ENCODE measurements at regions not wholly inside any gene's neighbourhood (a gene's known extent, or its start where the extent isn't known, plus 50 kb on each side); places are given as distances from the start of the nearest gene placed in this dataset.

DNA sequence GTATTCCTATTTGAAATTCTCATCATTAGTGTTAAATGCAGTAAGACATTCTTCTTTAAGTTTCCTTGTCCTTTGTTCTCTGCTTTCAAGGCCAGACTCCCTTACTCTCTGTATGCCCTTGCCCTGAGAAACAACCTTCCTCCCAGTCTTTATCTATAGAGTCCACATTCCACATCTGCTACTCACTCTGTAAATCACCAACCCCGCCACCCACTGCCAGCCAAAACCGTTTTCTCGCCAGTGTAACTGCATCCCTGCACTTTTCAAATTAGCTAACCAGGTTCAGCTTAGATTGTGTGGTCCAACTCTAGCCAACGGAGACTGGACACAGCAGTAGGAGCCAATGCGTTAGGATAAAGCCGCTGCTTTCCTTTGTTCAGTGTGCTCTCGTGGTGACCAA, 402.4 kb upstream of the PDZRN3 start:
- no peaks in the 10 kb centered on the region for H3K27me3 ChIP-seq (replicated peaks; ENCODE audit: insufficient read depth, low read length)
- H3K9me3 ChIP-seq (replicated peaks; ENCODE audit: insufficient read depth, low read length): no peaks in the 10 kb centered on the region
- no peak overlapping the region for H3K4me3 ChIP-seq (ENCODE audit: low read length)
- H3F3A ChIP-seq (ENCODE audit: insufficient read depth, low read length): no peaks in the 10 kb centered on the region
- DNase-seq: no peak
- H3K9me2 ChIP-seq (replicated peaks; ENCODE audit: insufficient read depth, low read length): no peaks in the 10 kb centered on the region
- no peaks in the 10 kb centered on the region for H4K20me1 ChIP-seq (ENCODE audit: insufficient read depth, low read length)
- H3K27ac ChIP-seq (ENCODE audit: low read length): no peak overlapping the region
- H3K4me2 ChIP-seq (ENCODE audit: low read depth, low read length): no peak overlapping the region
- H3K9ac ChIP-seq (ENCODE audit: low read length): no peak overlapping the region
- no peak overlapping the region for H2AFZ ChIP-seq (ENCODE audit: low read length)
- TF ChIP-seq EZH2phosphoT487 (IDR thresholded peaks at IDR 0.05; ENCODE audit: low read length): no peak
- no peak for TF ChIP-seq CTCF (IDR thresholded peaks at IDR 0.05; ENCODE audit: low read length)
- no peaks in the 10 kb centered on the region for H3K36me3 ChIP-seq (replicated peaks; ENCODE audit: insufficient read depth, low read length)
- H3K79me2 ChIP-seq (ENCODE audit: low read length): no peaks in the 10 kb centered on the region
- H3K4me1 ChIP-seq (ENCODE audit: low read length): no peaks in the 10 kb centered on the region

DNA sequence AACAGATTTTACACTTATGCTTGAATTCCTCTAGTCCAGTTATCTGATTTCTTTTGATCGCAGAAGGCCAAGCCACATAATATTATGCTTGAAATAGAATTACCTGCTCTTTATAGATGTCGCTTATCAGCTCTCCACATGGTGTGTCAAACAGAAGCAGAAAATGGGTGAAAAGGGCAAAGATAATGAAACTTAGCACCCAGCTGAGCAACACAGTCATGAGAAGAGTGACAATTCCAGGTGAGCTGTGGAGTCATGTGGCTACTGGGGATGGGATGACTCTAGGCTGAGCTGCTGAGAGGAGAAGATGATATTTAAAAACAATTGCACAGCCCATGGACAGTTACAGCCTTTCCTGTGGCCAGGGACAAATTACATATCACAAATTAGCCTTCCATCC, 398.7 kb upstream of the PDZRN3 start:
- no peak for DNase-seq
- Histone ChIP-seq H3F3A (ENCODE audit: insufficient read depth, low read length) (no peaks in the 10 kb centered on the region), H3K36me3 (replicated peaks; ENCODE audit: insufficient read depth, low read length) (no peaks in the 10 kb centered on the region), H3K4me2 (ENCODE audit: low read depth, low read length) (no peak overlapping the region), H3K27ac (ENCODE audit: low read length) (no peak overlapping the region), H3K9ac (ENCODE audit: low read length) (no peak overlapping the region), H3K79me2 (ENCODE audit: low read length) (no peaks in the 10 kb centered on the region), H3K9me3 (replicated peaks; ENCODE audit: insufficient read depth, low read length) (no peaks in the 10 kb centered on the region), H3K9me2 (replicated peaks; ENCODE audit: insufficient read depth, low read length) (no peaks in the 10 kb centered on the region), H4K20me1 (ENCODE audit: insufficient read depth, low read length) (no peaks in the 10 kb centered on the region), H2AFZ (ENCODE audit: low read length) (no peak overlapping the region), H3K4me1 (ENCODE audit: low read length) (no peaks in the 10 kb centered on the region), H3K27me3 (replicated peaks; ENCODE audit: insufficient read depth, low read length) (no peaks in the 10 kb centered on the region), H3K4me3 (ENCODE audit: low read length) (no peak overlapping the region)
- TF ChIP-seq CTCF (IDR thresholded peaks at IDR 0.05; ENCODE audit: low read length) (no peak), EZH2 (optimal IDR thresholded peaks at IDR 0.05; ENCODE audit: low read depth, low read length) (no peak), EZH2phosphoT487 (IDR thresholded peaks at IDR 0.05; ENCODE audit: low read length) (no peak)

DNA sequence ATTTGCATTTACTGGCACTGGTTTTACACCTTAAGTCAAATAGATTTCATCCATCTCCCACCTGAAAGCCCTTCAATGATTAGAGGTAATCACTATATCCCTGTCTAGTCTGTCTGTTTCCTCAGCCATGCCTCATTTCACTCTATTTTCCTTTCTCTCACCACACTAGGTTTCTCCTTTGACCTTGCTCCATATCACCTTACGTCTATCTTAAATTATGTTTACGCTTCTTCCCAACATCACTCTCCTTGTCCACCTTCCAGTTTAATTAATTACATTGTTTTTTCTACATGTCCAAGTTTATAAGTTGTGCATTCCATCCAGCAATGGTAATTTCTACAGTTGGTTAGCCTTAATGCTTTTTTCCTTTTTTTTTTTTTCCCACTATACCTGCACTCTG, 396.7 kb upstream of the PDZRN3 start:
- no peak for DNase-seq
- Histone ChIP-seq H3F3A (ENCODE audit: insufficient read depth, low read length) (no peaks in the 10 kb centered on the region), H3K9ac (ENCODE audit: low read length) (no peak overlapping the region), H3K9me3 (replicated peaks; ENCODE audit: insufficient read depth, low read length) (no peaks in the 10 kb centered on the region), H3K27me3 (replicated peaks; ENCODE audit: insufficient read depth, low read length) (no peaks in the 10 kb centered on the region), H2AFZ (ENCODE audit: low read length) (no peak overlapping the region), H3K79me2 (ENCODE audit: low read length) (no peaks in the 10 kb centered on the region), H3K4me1 (ENCODE audit: low read length) (no peaks in the 10 kb centered on the region), H3K4me3 (ENCODE audit: low read length) (no peak overlapping the region), H4K20me1 (ENCODE audit: insufficient read depth, low read length) (no peaks in the 10 kb centered on the region), H3K4me2 (ENCODE audit: low read depth, low read length) (no peak overlapping the region), H3K36me3 (replicated peaks; ENCODE audit: insufficient read depth, low read length) (no peaks in the 10 kb centered on the region), H3K27ac (ENCODE audit: low read length) (no peak overlapping the region), H3K9me2 (replicated peaks; ENCODE audit: insufficient read depth, low read length) (no peaks in the 10 kb centered on the region)
- TF ChIP-seq CTCF (IDR thresholded peaks at IDR 0.05; ENCODE audit: low read length): no peak
- no peak for TF ChIP-seq EZH2phosphoT487 (IDR thresholded peaks at IDR 0.05; ENCODE audit: low read length)
- no peak for TF ChIP-seq EZH2 (optimal IDR thresholded peaks at IDR 0.05; ENCODE audit: low read depth, low read length)
